SK-N-SH treated with all-trans-retinoic acid at 6 μM for 48 hours (cell line): ENCODE measurements at regions not wholly inside any gene's neighbourhood (a gene's known extent, or its start where the extent isn't known, plus 50 kb on each side); places are given as distances from the start of the nearest gene placed in this dataset.

Source experiments
- CREB5 ChIP-seq: fragments of 250-450 bp; sonication (Bioruptor Pico); IDR thresholded peaks from 2 replicates; pipeline ENCODE4 v1.5.1; 2020; ENCODE audit warnings: low read depth, mild to moderate bottlenecking, moderate library complexity
- CSRNP3 ChIP-seq: fragments of 250-450 bp; sonication (Bioruptor Pico); IDR thresholded peaks from 2 replicates; pipeline ENCODE4 v1.5.1; 2021; ENCODE audit warnings: mild to moderate bottlenecking, moderate library complexity
- ESRRG ChIP-seq: fragments of 250-450 bp; sonication (Bioruptor Pico); IDR thresholded peaks from 2 replicates; pipeline ENCODE4 v1.6.1; 2021; ENCODE audit warnings: mild to moderate bottlenecking
- OSR1 ChIP-seq: fragments of 250-450 bp; sonication (Bioruptor Pico); IDR thresholded peaks from 2 replicates; pipeline ENCODE4 v1.8.0; 2022; ENCODE audit warnings: moderate library complexity, mild to moderate bottlenecking, inconsistent platforms
- TSHZ2 ChIP-seq: fragments of 250-450 bp; sonication (Bioruptor Pico); IDR thresholded peaks from 2 replicates; pipeline ENCODE4 v1.5.0; 2020; ENCODE audit warnings: mild to moderate bottlenecking, moderate library complexity
- ZC3H10 ChIP-seq: fragments of 250-450 bp; sonication (Bioruptor Pico); IDR thresholded peaks from 2 replicates; pipeline ENCODE4 v1.5.1; 2021; ENCODE audit warnings: mild to moderate bottlenecking, moderate library complexity
- ZNF565 ChIP-seq: fragments of 450-650 bp; formaldehyde crosslinking; conservative IDR thresholded peaks from 2 replicates; pipeline ENCODE4 v1.5.0; 2020; ENCODE audit warnings: low read depth, mild to moderate bottlenecking, moderate library complexity
- ZNF8 ChIP-seq: fragments of 450-650 bp; formaldehyde crosslinking; IDR thresholded peaks from 2 replicates; pipeline ENCODE4 v1.5.0; 2020; ENCODE audit warnings: mild to moderate bottlenecking, moderate library complexity

GRCh38 chr15:70440416-70441138 is 322.8 kb downstream of the UACA start:
- TF ChIP-seq CSRNP3 (CRISPR knock-in tag) (no peak), CREB5 (CRISPR knock-in tag) (no peak), ESRRG (CRISPR knock-in tag) (no peak), ZNF8 (CRISPR knock-in tag) (no peak), OSR1 (CRISPR knock-in tag) (no peak), ZNF565 (CRISPR knock-in tag) (no peak), TSHZ2 (no peak), ZC3H10 (CRISPR knock-in tag) (no peak)
